SK-N-SH treated with all-trans-retinoic acid at 6 μM for 48 hours (cell line): ENCODE measurements at regions not wholly inside any gene's neighbourhood (a gene's known extent, or its start where the extent isn't known, plus 50 kb on each side); places are given as distances from the start of the nearest gene placed in this dataset.

Experiments used
- ATAC-seq: fragments of 200-7000 bp; cut with Tn5 transposase; 3 replicates; pipeline ENCODE4 v1.9.1; 2020; ENCODE audit warnings: mild to moderate bottlenecking, moderate library complexity
- ARNTL ChIP-seq: fragments of 450-650 bp; formaldehyde crosslinking; IDR thresholded peaks from 2 replicates; pipeline ENCODE4 v1.5.0; 2020; ENCODE audit warnings: low read depth, mild to moderate bottlenecking, moderate library complexity, borderline replicate concordance
- CSDC2 ChIP-seq: fragments of 250-450 bp; sonication (Bioruptor Pico); IDR thresholded peaks from 2 replicates; pipeline ENCODE4 v1.5.0; 2020; ENCODE audit warnings: mild to moderate bottlenecking, moderate library complexity
- ESRRG ChIP-seq: fragments of 250-450 bp; sonication (Bioruptor Pico); IDR thresholded peaks from 2 replicates; pipeline ENCODE4 v1.6.1; 2021; ENCODE audit warnings: mild to moderate bottlenecking
- GLIS3 ChIP-seq: fragments of 250-450 bp; sonication (Bioruptor Pico); IDR thresholded peaks from 2 replicates; pipeline ENCODE4 v1.5.0; 2020; ENCODE audit warnings: mild to moderate bottlenecking, moderate library complexity
- ISL1 ChIP-seq: fragments of 250-450 bp; sonication (Bioruptor Pico); IDR thresholded peaks from 2 replicates; pipeline ENCODE4 v2.1.2; 2022; ENCODE audit warnings: mild to moderate bottlenecking, moderate library complexity
- OSR1 ChIP-seq: fragments of 250-450 bp; sonication (Bioruptor Pico); IDR thresholded peaks from 2 replicates; pipeline ENCODE4 v1.8.0; 2022; ENCODE audit warnings: moderate library complexity, mild to moderate bottlenecking, inconsistent platforms
- RARB ChIP-seq: fragments of 250-450 bp; sonication (Bioruptor Pico); IDR thresholded peaks from 2 replicates; pipeline ENCODE4 v1.8.0; 2021; ENCODE audit warnings: mild to moderate bottlenecking, moderate library complexity
- SNAI2 ChIP-seq: fragments of 250-450 bp; sonication (Bioruptor Pico); IDR thresholded peaks from 2 replicates; pipeline ENCODE4 v1.5.0; 2020; ENCODE audit warnings: mild to moderate bottlenecking, moderate library complexity
- TCF4 ChIP-seq: fragments of 250-450 bp; sonication (Bioruptor Pico); IDR thresholded peaks from 2 replicates; pipeline ENCODE4 v1.8.0; 2021; ENCODE audit warnings: mild to moderate bottlenecking, moderate library complexity, borderline replicate concordance
- TOX ChIP-seq: fragments of 250-450 bp; sonication (Bioruptor Pico); IDR thresholded peaks from 2 replicates; pipeline ENCODE4 v1.8.0; 2021; ENCODE audit warnings: mild to moderate bottlenecking, moderate library complexity, borderline replicate concordance
- ZC3H10 ChIP-seq: fragments of 250-450 bp; sonication (Bioruptor Pico); IDR thresholded peaks from 2 replicates; pipeline ENCODE4 v1.5.1; 2021; ENCODE audit warnings: mild to moderate bottlenecking, moderate library complexity
- ZFP3 ChIP-seq: fragments of 250-450 bp; sonication (Bioruptor Pico); IDR thresholded peaks from 2 replicates; pipeline ENCODE4 v1.5.0; 2020; ENCODE audit warnings: mild to moderate bottlenecking, moderate library complexity
- ZNF565 ChIP-seq: fragments of 450-650 bp; formaldehyde crosslinking; conservative IDR thresholded peaks from 2 replicates; pipeline ENCODE4 v1.5.0; 2020; ENCODE audit warnings: low read depth, mild to moderate bottlenecking, moderate library complexity
- ZNF70 ChIP-seq: fragments of 450-650 bp; formaldehyde crosslinking; IDR thresholded peaks from 2 replicates; pipeline ENCODE4 v1.5.0; 2020; ENCODE audit warnings: mild to moderate bottlenecking, moderate library complexity
- ZNF8 ChIP-seq: fragments of 450-650 bp; formaldehyde crosslinking; IDR thresholded peaks from 2 replicates; pipeline ENCODE4 v1.5.0; 2020; ENCODE audit warnings: mild to moderate bottlenecking, moderate library complexity
- TF ChIP-seq, protein P1 (sequence below): fragments of 250-450 bp; sonication (Bioruptor Pico); IDR thresholded peaks from 2 replicates; pipeline ENCODE4 v1.8.0; 2021; ENCODE audit warnings: low read depth, mild to moderate bottlenecking, moderate library complexity, borderline replicate concordance
- TF ChIP-seq, protein P2 (sequence below): fragments of 250-450 bp; sonication (Bioruptor Pico); IDR thresholded peaks from 2 replicates; pipeline ENCODE4 v1.5.1; 2021; ENCODE audit warnings: mild to moderate bottlenecking, moderate library complexity
- TF ChIP-seq, protein P3 (sequence below): fragments of 250-450 bp; sonication (Bioruptor Pico); IDR thresholded peaks from 2 replicates; pipeline ENCODE4 v1.5.1; 2020; ENCODE audit warnings: low read depth, mild to moderate bottlenecking, moderate library complexity
- TF ChIP-seq, protein P4 (sequence below): fragments of 250-450 bp; sonication (Bioruptor Pico); IDR thresholded peaks from 2 replicates; pipeline ENCODE4 v1.8.0; 2020; ENCODE audit warnings: mild to moderate bottlenecking, moderate library complexity, borderline replicate concordance

DNA sequence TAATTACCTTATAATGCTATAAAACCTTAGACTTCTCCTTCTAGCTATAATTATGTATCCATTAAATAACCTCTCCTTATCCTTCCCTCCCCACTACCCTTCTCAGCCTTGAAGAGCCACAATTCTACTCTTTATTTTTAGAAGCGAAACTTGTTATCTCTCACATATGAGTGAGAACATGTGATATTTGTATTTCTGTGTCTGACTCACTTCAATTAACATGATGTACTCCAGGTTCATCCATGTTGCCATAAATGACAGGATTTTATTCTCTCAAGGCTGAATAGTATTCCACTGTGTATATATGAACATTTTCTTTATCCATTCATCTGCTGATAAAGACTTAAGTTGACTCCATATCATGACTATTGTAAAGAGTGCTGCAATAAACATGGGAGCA lies 485.6 kb downstream of the FLRT2 start:
- TF ChIP-seq GLIS3 (CRISPR knock-in tag) (no peak), ARNTL (CRISPR knock-in tag) (no peak), ESRRG (CRISPR knock-in tag) (no peak), ZNF70 (CRISPR knock-in tag) (no peak), OSR1 (no peak)
- TF ChIP-seq, protein P1, sequence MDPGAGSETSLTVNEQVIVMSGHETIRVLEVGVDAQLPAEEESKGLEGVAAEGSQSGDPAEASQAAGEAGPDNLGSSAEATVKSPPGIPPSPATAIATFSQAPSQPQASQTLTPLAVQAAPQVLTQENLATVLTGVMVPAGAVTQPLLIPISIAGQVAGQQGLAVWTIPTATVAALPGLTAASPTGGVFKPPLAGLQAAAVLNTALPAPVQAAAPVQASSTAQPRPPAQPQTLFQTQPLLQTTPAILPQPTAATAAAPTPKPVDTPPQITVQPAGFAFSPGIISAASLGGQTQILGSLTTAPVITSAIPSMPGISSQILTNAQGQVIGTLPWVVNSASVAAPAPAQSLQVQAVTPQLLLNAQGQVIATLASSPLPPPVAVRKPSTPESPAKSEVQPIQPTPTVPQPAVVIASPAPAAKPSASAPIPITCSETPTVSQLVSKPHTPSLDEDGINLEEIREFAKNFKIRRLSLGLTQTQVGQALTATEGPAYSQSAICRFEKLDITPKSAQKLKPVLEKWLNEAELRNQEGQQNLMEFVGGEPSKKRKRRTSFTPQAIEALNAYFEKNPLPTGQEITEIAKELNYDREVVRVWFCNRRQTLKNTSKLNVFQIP: no peak
- ATAC-seq: no peak

DNA sequence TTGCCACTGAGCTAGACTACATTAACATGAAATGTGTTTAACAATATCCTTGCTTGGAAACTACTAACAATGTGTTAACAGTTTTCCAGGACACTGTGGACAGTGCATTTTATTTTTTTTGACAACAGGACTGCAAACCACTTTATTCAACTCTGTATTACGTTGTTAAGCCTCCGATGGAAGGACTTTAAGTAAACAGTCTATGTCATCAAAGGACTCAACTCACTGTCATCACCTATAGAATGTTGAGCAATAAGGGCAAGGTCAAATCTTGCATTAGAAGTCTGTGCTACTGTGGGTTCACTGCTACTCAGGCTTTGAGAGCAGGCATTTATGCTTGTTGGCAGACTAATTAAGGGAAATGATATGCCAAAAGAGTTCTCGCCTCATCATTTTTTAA lies 483.7 kb downstream of the FLRT2 start:
- TF ChIP-seq GLIS3 (CRISPR knock-in tag) (no peak), RARB (CRISPR knock-in tag) (no peak), ISL1 (CRISPR knock-in tag) (no peak)
- ATAC-seq: no peak

DNA sequence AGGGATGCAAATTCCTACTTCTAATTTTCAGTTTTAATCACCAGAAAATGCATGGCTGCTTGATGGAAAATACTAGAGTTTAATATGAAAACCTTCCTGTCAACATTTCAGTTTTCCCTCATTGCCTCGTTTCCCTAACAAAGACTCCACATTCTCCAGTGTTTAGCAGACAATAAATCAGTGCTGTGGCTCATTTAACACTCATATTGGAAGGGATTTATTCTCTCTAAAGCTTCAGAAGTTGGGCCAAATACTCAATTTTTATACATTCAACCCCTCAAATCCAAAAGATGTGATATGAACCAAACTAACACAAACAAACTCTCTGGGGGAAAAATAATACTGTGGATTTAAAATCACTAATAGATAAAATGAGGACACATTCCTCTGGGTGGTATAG lies 482.5 kb downstream of the FLRT2 start:
- no peak for ATAC-seq
- TF ChIP-seq GLIS3 (CRISPR knock-in tag) (no peak), ZFP3 (CRISPR knock-in tag) (no peak), ISL1 (CRISPR knock-in tag) (no peak), SNAI2 (CRISPR knock-in tag) (no peak), TCF4 (CRISPR knock-in tag) (no peak), ARNTL (CRISPR knock-in tag) (no peak), RARB (CRISPR knock-in tag) (no peak), CSDC2 (CRISPR knock-in tag) (no peak)
- TF ChIP-seq, protein P2, sequence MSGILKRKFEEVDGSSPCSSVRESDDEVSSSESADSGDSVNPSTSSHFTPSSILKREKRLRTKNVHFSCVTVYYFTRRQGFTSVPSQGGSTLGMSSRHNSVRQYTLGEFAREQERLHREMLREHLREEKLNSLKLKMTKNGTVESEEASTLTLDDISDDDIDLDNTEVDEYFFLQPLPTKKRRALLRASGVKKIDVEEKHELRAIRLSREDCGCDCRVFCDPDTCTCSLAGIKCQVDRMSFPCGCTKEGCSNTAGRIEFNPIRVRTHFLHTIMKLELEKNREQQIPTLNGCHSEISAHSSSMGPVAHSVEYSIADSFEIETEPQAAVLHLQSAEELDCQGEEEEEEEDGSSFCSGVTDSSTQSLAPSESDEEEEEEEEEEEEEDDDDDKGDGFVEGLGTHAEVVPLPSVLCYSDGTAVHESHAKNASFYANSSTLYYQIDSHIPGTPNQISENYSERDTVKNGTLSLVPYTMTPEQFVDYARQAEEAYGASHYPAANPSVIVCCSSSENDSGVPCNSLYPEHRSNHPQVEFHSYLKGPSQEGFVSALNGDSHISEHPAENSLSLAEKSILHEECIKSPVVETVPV (CRISPR knock-in tag): no peak
- TF ChIP-seq, all 23 proteins: peak for 0

DNA sequence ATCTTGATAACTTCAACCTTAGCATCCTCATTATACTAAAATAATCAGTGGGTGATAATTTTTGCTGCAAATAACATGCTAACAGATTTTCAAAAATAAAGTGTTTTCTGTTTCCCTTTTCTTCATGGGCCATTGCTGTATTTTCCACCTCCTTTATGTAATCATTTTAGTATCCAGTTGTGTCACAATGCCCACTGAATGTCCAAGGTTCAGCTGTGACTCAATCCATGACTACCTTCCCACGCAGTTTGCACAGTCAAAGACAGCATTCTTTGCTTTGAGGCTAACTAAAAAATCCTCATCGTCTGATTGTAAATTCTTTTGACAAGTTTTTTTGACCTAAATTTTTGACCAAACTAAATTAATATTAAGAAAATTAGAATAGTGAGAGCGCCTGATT lies 474.1 kb downstream of the FLRT2 start:
- TF ChIP-seq TOX (CRISPR knock-in tag): no peak
- no peak for TF ChIP-seq ZC3H10
- no peak for TF ChIP-seq ISL1 (CRISPR knock-in tag)
- no peak for TF ChIP-seq ARNTL (CRISPR knock-in tag)
- TF ChIP-seq ESRRG (CRISPR knock-in tag): no peak
- no peak for TF ChIP-seq ZNF565 (CRISPR knock-in tag)
- ATAC-seq: no peak

DNA sequence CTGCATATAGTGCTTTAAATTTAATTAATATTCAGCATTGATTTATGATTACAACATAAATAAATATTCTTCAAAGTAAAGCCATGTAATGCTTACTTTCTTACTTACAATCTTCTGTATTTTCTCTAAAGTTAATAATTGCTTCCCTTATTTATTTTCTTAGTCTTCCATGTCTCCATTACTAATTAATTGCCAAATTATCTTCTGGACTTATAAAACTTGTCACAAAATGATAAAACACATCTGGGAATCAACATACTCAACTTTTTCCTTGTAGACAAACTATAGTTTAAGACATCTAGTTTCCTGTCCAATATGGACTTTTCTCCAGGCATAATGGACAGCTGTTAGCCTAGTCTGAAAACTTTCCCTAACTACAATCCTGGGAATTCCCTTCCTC lies 466.6 kb downstream of the FLRT2 start:
- TF ChIP-seq RARB (CRISPR knock-in tag): no peak
- TF ChIP-seq OSR1: no peak
- no peak for TF ChIP-seq ISL1 (CRISPR knock-in tag)
- TF ChIP-seq ZNF565 (CRISPR knock-in tag): no peak
- no peak for TF ChIP-seq ZNF8 (CRISPR knock-in tag)
- TF ChIP-seq ZC3H10: no peak
- no peak for TF ChIP-seq TOX (CRISPR knock-in tag)
- no peak for TF ChIP-seq GLIS3 (CRISPR knock-in tag)
- TF ChIP-seq, protein P3, sequence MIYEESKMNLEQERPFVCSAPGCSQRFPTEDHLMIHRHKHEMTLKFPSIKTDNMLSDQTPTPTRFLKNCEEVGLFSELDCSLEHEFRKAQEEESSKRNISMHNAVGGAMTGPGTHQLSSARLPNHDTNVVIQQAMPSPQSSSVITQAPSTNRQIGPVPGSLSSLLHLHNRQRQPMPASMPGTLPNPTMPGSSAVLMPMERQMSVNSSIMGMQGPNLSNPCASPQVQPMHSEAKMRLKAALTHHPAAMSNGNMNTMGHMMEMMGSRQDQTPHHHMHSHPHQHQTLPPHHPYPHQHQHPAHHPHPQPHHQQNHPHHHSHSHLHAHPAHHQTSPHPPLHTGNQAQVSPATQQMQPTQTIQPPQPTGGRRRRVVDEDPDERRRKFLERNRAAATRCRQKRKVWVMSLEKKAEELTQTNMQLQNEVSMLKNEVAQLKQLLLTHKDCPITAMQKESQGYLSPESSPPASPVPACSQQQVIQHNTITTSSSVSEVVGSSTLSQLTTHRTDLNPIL: no peak
- TF ChIP-seq ESRRG (CRISPR knock-in tag): no peak
- no peak for ATAC-seq

DNA sequence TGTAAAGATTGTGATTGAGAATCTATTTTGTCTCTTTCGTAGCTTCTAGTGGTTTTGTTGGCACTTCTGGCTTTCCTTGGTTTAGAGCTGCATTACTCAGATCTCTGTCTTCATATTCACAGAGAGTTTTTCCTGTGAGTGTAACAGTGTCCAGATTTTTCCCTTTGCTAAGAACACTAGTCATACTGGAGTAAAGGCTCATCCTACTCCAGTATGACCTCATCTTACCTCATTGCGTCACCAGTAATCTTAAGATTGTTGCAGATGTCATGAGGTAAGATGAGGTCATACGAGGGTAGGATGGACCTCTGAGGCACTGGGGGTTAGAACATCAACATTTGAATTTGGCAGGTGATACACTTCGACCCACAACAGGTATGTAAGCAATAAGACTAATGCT lies 461.2 kb downstream of the FLRT2 start:
- ATAC-seq: no peak
- TF ChIP-seq ZC3H10 (no peak), ZNF70 (CRISPR knock-in tag) (no peak), TCF4 (CRISPR knock-in tag) (no peak), SNAI2 (CRISPR knock-in tag) (no peak)

DNA sequence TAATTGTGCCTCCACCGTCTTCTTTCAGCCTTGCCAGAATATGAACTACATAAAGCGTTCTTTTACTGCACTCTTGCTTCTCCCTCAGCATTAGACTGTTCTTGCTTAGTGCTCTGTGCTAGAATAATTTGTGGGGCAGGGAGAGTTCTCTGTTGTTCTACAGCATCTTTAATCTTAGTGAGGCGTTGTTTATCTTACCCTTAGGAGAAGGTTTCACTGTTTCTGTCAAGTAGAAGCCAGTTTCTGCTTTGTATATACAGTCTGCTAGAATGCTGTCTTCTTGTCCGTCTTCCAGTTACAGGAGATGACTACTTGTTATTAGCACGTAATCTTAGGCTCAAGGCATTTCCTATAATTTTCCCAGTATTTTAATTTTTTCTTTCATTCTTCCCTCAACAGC lies 458.0 kb downstream of the FLRT2 start:
- TF ChIP-seq ISL1 (CRISPR knock-in tag) (no peak), SNAI2 (CRISPR knock-in tag) (no peak), CSDC2 (CRISPR knock-in tag) (no peak), ZFP3 (CRISPR knock-in tag) (no peak), OSR1 (no peak), TCF4 (CRISPR knock-in tag) (no peak)
- TF ChIP-seq, protein P4, sequence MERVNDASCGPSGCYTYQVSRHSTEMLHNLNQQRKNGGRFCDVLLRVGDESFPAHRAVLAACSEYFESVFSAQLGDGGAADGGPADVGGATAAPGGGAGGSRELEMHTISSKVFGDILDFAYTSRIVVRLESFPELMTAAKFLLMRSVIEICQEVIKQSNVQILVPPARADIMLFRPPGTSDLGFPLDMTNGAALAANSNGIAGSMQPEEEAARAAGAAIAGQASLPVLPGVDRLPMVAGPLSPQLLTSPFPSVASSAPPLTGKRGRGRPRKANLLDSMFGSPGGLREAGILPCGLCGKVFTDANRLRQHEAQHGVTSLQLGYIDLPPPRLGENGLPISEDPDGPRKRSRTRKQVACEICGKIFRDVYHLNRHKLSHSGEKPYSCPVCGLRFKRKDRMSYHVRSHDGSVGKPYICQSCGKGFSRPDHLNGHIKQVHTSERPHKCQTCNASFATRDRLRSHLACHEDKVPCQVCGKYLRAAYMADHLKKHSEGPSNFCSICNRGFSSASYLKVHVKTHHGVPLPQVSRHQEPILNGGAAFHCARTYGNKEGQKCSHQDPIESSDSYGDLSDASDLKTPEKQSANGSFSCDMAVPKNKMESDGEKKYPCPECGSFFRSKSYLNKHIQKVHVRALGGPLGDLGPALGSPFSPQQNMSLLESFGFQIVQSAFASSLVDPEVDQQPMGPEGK (CRISPR knock-in tag): no peak
- no peak for ATAC-seq
